ENCODE measurements at regions not wholly inside any gene's neighbourhood (a gene's known extent, or its start where the extent isn't known, plus 50 kb on each side); places are given as distances from the start of the nearest gene placed in this dataset.

GRCh38 chr9:536597-537511, 304.6 kb upstream of the DMRT1 start:
- no peak for ATAC-seq
- Histone ChIP-seq H3K36me3 (no peaks in the 10 kb centered on the region), H3K4me3 (no peak overlapping the region), H3K27me3 (no peaks in the 10 kb centered on the region), H3K9me3 (peaks cover 0 to 5% of the 10 kb centered on the region in 2 donors), H3K4me1 (no peaks in the 10 kb centered on the region), H3K27ac (no peak overlapping the region)
- TF ChIP-seq CTCF (IDR thresholded peaks at IDR 0.05), result no peak
- intact Hi-C loops (cut with DNase I), result no loop called here
- DNase-seq, result no peak

GRCh38 chr9:543478-543877, 298.0 kb upstream of the DMRT1 start:
- Histone ChIP-seq H3K27ac (no peak overlapping the region), H3K4me3 (no peak overlapping the region), H3K4me1 (peaks cover 0 to 3% of the 10 kb centered on the region in 2 donors), H3K9me3 (peaks cover 0 to 5% of the 10 kb centered on the region in 2 donors), H3K27me3 (no peaks in the 10 kb centered on the region), H3K36me3 (no peaks in the 10 kb centered on the region)
- DNase-seq (no peak), ATAC-seq (no peak)
- intact Hi-C loops (cut with DNase I), result no loop called here
- TF ChIP-seq CTCF (IDR thresholded peaks at IDR 0.05), result no peak

GRCh38 chr9:545480-545879, 296.0 kb upstream of the DMRT1 start:
- Histone ChIP-seq H3K9me3 (no peaks in the 10 kb centered on the region), H3K36me3 (no peaks in the 10 kb centered on the region), H3K27ac (no peak overlapping the region), H3K27me3 (no peaks in the 10 kb centered on the region), H3K4me3 (no peak overlapping the region), H3K4me1 (peaks cover 0 to 3% of the 10 kb centered on the region in 2 donors)
- peak in 3 of 4 donors; percentile 43 to 59 (median 54) for DNase-seq
- ATAC-seq, result peak; percentile 51
- no peak for TF ChIP-seq CTCF (IDR thresholded peaks at IDR 0.05)
- intact Hi-C loops (cut with DNase I), result no loop called here

- H3K27ac ChIP-seq, result peak overlapping the region in 1 of 2 donors; percentile 13
- peak; percentile 54 for ATAC-seq
- intact Hi-C loops (cut with DNase I), result no loop called here
Measured at GRCh38 chr9:546235-546634, 295.3 kb upstream of the DMRT1 start.

More at GRCh38 chr9:546235-546634, 295.3 kb upstream of the DMRT1 start:
- no peak for TF ChIP-seq CTCF (IDR thresholded peaks at IDR 0.05)
- Histone ChIP-seq H3K36me3 (no peaks in the 10 kb centered on the region), H3K4me1 (peaks cover 0 to 3% of the 10 kb centered on the region in 2 donors), H3K27me3 (no peaks in the 10 kb centered on the region), H3K9me3 (no peaks in the 10 kb centered on the region), H3K4me3 (no peak overlapping the region)
- peak in 1 of 4 donors; percentile 41 for DNase-seq

Data from left lung (tissue), 4 donors.